ENCODE measurements at regions not wholly inside any gene's neighbourhood (a gene's known extent, or its start where the extent isn't known, plus 50 kb on each side); places are given as distances from the start of the nearest gene placed in this dataset.

- DNase-seq (ENCODE audit: low spot score): no peak
- no peak for TF ChIP-seq CTCF (IDR thresholded peaks at IDR 0.05; ENCODE audit: extremely low read depth, missing control alignments)
These were observed 144.2 kb downstream of the SLC38A6 start for GRCh38 chr14:61125041-61125866.

- no peak for TF ChIP-seq CTCF (IDR thresholded peaks at IDR 0.05; ENCODE audit: extremely low read depth, missing control alignments)
- no peak for DNase-seq (ENCODE audit: low spot score)
These were observed 141.8 kb downstream of the SLC38A6 start for GRCh38 chr14:61122862-61123261.

- TF ChIP-seq CTCF (IDR thresholded peaks at IDR 0.05; ENCODE audit: extremely low read depth, missing control alignments): no peak
- DNase-seq (ENCODE audit: low spot score): no peak
These were observed 140.3 kb downstream of the SLC38A6 start for GRCh38 chr14:61121355-61121787.

GRCh38 chr14:61120576-61120975 is 139.5 kb downstream of the SLC38A6 start:
- no peak for TF ChIP-seq CTCF (IDR thresholded peaks at IDR 0.05; ENCODE audit: extremely low read depth, missing control alignments)
- DNase-seq (ENCODE audit: low spot score): no peak

GRCh38 chr14:61119006-61119405 is 138.0 kb downstream of the SLC38A6 start:
- TF ChIP-seq CTCF (IDR thresholded peaks at IDR 0.05; ENCODE audit: extremely low read depth, missing control alignments): no peak
- no peak for DNase-seq (ENCODE audit: low spot score)

GRCh38 chr14:61116369-61116768 is 135.3 kb downstream of the SLC38A6 start:
- TF ChIP-seq CTCF (IDR thresholded peaks at IDR 0.05; ENCODE audit: extremely low read depth, missing control alignments): no peak
- no peak for DNase-seq (ENCODE audit: low spot score)

GRCh38 chr14:61113561-61114225 is 132.6 kb downstream of the SLC38A6 start:
- DNase-seq (ENCODE audit: low spot score): no peak
- no peak for TF ChIP-seq CTCF (IDR thresholded peaks at IDR 0.05; ENCODE audit: extremely low read depth, missing control alignments)

Measured in GM20000 (cell line).